OCI-LY3 (cell line): ENCODE measurements at regions not wholly inside any gene's neighbourhood (a gene's known extent, or its start where the extent isn't known, plus 50 kb on each side); places are given as distances from the start of the nearest gene placed in this dataset.

Experiments
- EZH2phosphoT487 ChIP-seq: fragments of 200-600 bp; shearing (Covaris generic); IDR thresholded peaks from 2 replicates; pipeline ENCODE4 v1.6.1; 2018; ENCODE audit warnings: antibody characterized with exemption, mixed run types, low read depth
- TF ChIP-seq, protein P1 (sequence below): fragments of 200-600, 300-600 bp; sonication (generic); IDR thresholded peaks from 2 replicates; pipeline ENCODE4 v1.5.1; 2014; ENCODE audit warnings: antibody characterized with exemption, low read length, low read depth

DNA sequence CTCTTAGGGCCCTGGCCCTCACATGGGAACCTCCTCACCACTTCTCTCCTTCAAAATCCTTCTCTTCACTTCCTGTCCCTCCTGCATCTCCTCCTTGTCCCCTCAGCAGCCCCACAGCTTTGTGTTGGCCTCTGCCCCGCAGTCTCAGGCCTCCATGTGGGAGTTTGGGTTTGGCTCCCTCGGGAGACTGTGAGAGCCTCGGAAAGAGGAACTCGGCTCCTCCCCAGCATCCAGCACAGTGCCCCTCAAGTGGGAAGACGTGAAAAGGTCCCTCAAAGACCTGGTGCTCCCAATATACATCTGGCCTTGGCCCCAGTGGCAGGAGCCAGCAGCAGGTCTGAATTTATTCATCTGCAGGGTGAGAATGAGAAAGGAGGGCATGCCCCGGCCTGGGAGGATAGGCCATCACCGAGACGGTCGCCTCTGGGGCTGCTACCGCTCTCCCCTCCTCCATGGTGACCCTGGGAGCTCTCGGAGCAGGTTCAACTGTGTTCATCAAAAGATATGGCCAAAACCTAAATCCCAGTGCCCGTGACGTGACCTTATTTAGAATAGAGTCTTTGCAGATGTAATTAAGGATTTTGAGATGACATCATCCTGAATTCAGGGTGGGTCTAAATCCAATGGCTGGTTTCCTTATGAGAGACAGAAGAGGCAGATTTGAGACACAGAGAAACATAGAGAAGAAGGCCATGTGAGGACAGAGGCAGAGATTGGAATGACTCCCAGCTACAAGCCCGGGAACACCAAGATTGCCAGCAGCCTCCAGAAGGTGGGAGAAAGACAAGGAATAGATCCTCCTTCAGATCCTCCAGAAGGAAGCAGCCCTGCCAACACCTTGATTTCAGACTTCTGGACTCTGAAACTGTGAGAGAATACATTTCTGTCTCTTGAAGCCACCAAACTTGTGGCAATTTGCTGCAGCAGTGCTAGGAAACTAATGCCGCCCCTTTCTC is 135.1 kb downstream of the MRM1 start:
- TF ChIP-seq, protein P1, sequence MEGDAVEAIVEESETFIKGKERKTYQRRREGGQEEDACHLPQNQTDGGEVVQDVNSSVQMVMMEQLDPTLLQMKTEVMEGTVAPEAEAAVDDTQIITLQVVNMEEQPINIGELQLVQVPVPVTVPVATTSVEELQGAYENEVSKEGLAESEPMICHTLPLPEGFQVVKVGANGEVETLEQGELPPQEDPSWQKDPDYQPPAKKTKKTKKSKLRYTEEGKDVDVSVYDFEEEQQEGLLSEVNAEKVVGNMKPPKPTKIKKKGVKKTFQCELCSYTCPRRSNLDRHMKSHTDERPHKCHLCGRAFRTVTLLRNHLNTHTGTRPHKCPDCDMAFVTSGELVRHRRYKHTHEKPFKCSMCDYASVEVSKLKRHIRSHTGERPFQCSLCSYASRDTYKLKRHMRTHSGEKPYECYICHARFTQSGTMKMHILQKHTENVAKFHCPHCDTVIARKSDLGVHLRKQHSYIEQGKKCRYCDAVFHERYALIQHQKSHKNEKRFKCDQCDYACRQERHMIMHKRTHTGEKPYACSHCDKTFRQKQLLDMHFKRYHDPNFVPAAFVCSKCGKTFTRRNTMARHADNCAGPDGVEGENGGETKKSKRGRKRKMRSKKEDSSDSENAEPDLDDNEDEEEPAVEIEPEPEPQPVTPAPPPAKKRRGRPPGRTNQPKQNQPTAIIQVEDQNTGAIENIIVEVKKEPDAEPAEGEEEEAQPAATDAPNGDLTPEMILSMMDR: no peak
- TF ChIP-seq EZH2phosphoT487: no peak
